MV-4-11 (cell line): ENCODE measurements at regions not wholly inside any gene's neighbourhood (a gene's known extent, or its start where the extent isn't known, plus 50 kb on each side); places are given as distances from the start of the nearest gene placed in this dataset.
A peak's percentile ranks its signal among the peaks of the same experiment; 100 is the strongest.

Experiments used
- DNase-seq: peaks from one replicate; lab custom pipeline; 2025; lab: John Stamatoyannopoulos, UW

DNA sequence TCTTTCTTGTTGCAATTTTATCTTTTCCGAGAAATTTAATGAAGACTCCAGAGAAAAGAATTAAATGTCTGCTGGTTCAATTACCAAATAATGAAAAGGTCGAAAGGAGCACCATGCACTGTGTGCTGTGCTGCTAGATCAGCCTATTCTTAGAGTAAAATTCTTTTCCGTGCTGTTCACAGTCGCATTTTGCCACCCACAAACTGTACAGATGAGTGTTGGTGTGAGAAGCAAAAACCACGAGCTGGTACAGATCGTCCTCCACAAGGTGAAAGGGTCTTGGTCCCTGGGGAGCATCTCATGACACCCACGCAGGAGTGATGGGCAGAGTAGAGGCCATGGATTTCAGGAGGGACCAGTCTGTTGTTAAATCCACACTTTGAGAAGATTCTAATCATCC, 143.8 kb upstream of the PUM3 start:
- no peak for DNase-seq

- no peak for DNase-seq
Measured at GRCh38 chr9:2985343-2985742, 141.4 kb upstream of the PUM3 start.

DNA sequence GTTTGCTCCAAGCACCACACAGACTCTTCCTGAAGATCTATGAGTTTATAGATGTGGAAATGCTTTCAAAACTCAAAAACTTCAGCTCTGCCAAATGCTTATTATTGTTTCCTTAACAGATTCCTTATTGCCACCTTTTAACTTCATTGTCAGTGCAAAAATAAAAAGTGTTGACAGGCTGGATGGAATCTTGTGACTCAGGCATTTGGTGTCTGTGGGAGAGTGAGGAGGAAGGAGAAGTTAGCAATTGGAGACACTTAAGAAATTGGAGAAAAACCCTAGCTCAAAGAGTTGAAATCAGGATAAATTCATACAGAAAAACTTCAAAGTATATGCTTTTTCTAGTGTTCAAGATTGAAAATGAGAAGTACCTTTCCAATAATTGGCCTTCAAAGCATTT, 140.6 kb upstream of the PUM3 start:
- DNase-seq: no peak

GRCh38 chr9:2979957-2980610, 136.2 kb upstream of the PUM3 start:
- no peak for DNase-seq

DNA sequence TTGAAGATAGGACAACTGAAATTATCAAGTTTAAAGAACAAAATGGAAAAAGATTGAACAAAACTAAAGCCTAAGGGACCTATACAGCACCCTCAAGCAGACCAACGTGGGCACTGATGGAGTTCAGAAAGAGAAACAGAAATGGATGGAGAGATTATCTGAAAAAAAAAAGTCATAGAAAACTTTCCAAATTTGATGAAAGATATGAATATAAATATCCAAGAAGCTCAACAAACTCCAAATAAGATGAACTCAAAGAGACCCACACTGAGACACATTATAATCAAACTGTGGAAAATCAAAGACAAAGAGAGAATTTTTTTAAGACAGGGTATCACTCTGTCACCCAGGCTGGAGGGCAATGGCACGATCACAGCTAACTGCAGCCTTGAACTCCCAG, 128.6 kb upstream of the PUM3 start:
- DNase-seq: no peak

GRCh38 chr9:2970864-2971263, 127.0 kb upstream of the PUM3 start:
- DNase-seq: no peak

- no peak for DNase-seq
Measured at GRCh38 chr9:2967766-2968165, 123.9 kb upstream of the PUM3 start.

- DNase-seq: no peak
Measured at GRCh38 chr9:2966565-2967300, 122.8 kb upstream of the PUM3 start.

DNA sequence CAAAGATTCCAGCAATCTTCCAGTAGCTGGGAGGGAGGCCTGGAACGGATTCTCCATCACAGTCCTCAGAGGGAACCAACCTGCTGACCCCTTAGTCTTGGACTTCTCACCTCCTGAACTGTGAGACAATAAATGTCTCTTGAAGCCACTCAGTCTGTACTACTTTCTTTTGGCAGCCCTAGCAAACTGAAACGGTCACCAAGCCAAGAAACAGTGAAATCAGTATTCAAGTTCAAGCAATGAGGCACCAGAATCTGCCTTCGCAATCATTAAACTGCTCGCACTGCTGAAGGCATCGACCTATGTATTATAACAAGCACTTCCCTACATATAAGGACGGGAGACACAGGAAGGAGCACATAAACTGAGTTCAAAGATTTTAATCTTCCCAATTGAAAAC, 120.6 kb upstream of the PUM3 start:
- no peak for DNase-seq

GRCh38 chr9:2963307-2963706, 119.4 kb upstream of the PUM3 start:
- DNase-seq: no peak

GRCh38 chr9:2962471-2963172, 118.7 kb upstream of the PUM3 start:
- DNase-seq: peak; percentile 72

DNA sequence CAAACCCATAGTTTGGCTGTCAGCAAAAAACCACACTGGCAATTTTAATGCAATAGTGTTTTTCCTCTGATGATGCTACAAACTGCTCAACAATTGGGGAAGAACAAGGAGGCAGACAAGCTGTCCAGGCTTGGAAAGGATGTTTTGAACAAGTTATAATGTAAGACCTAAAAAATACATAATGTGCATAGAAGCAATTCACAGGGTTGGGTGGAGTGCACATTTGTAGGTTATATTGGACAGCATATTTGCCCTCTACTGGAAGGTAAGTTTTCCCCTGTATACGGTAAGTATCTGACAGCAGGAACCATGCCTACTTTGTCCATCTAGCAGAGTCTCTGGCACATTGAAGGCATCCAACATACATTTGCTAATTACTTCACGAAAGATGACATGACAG, 114.3 kb upstream of the PUM3 start:
- DNase-seq: no peak

DNA sequence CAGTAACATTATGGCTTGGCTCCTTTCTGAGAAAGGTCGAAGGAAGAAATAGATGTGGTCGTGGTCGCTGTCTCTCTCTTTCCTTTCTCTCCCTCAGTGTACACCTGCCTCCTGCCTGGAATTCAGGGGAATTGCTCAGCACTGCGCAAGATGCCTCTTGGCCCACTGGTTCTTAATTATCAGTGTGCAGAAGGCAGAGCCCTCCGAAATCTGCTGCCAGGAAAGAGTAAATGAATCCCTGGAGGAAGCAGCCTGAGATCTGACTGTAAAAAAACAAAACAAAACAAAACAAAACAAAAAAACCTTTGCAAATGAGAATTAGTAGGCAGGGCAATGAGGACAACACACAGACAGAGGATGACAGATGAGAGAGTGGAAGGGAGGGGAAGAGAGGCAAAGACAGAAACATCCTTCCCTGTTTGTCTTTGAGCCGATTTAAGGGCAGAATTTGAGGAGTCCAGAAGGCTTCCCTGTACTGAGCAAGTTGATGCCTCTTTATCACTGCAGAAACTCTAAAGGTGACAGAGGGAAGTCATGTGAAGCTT, 113.8 kb upstream of the PUM3 start:
- no peak for DNase-seq

GRCh38 chr9:2955575-2955974, 111.7 kb upstream of the PUM3 start:
- DNase-seq: no peak

DNA sequence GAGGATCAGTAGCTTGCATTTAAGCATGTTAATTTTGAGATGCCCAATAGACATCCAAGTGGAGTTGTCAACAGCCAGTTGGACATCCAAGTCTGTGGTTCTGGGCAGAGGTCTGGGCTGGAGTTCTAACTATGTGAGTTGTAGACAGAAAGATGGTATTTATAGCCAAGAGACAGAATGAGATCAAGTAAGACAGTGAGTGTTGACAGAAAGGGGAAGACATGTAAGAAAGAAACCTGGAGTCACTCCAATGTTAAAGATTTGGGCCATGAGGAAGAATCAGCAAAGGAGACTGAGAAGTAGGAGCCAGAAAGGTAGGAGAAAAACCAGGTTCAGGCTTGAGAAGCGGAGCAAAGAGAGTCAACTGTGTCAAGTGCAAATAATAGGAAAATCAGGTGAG, 95.5 kb upstream of the PUM3 start:
- no peak for DNase-seq

GRCh38 chr9:2936221-2936620, 92.3 kb upstream of the PUM3 start:
- DNase-seq: no peak

DNA sequence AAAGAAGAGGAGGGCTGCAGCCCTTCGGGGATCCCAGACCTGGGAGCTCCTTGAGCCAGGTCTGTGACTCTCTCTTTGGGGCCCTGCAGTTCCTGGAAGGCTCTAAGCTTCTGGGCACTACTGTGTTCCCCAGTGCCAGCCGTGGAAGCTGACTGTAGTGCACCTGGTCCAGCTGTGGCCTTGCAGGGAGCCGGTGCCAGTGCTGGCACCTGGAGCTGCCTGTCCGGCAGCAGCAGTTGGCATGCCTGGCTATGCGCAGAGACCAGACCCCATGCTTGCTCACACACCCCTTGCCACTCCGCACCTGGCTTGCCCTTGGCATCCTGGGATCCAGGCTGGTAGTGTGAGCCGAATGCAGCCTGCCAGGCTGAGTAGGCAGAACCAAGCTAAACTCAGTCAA, 91.0 kb upstream of the PUM3 start:
- DNase-seq: no peak

- no peak for DNase-seq
Measured at GRCh38 chr9:2934241-2934650, 90.4 kb upstream of the PUM3 start.

- no peak for DNase-seq
Measured at GRCh38 chr9:2933165-2934095, 89.5 kb upstream of the PUM3 start.

- no peak for DNase-seq
Measured at GRCh38 chr9:2928411-2928810, 84.5 kb upstream of the PUM3 start.

DNA sequence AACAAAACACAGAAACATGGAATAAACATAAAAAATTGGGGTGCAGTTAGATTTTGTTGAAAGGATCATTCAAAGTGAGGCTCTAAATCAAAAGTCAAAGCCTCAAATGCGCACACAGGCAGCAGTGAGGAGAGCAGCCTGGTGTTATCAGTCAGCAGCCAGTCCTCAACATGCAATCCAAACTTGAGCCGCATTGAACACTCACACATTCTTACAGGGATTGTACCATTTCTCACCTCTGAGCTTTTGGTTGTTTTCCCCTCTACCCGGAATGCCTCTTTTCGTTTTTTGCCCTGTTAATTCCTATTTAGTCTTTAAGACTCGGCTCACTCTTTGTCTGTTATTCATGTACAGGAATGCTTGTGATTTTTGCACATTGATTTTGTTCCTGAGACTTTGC, 81.1 kb upstream of the PUM3 start:
- DNase-seq: no peak

- DNase-seq: no peak
Measured at GRCh38 chr9:2924380-2924768, 80.5 kb upstream of the PUM3 start.
